SK-N-SH (cell line): ENCODE measurements at regions not wholly inside any gene's neighbourhood (a gene's known extent, or its start where the extent isn't known, plus 50 kb on each side); places are given as distances from the start of the nearest gene placed in this dataset.

Source experiments
- EP300 ChIP-seq, 2 experiments: IDR thresholded peaks; 2 replicates each; pipeline versions ENCODE4 v1.4.0 to v1.6.1; 2012; ENCODE audit warnings: borderline replicate concordance in 1 of 2, low read depth in 1 of 2, low read length in 1 of 2
- GABPA ChIP-seq: IDR thresholded peaks from 2 replicates; pipeline ENCODE4 v1.4.0; 2012; ENCODE audit warnings: low read depth, mild to moderate bottlenecking
- IRF3 ChIP-seq: fragments of 150-350 bp; IDR thresholded peaks from 2 replicates; pipeline ENCODE4 v1.6.1; 2016; ENCODE audit warnings: mild to moderate bottlenecking, low read depth, low read length
- MEF2A ChIP-seq: IDR thresholded peaks from 2 replicates; pipeline ENCODE4 v1.4.0; 2012; ENCODE audit warnings: low read depth, borderline replicate concordance
- MXI1 ChIP-seq: IDR thresholded peaks from 2 replicates; pipeline ENCODE4 v1.6.1; 2012; ENCODE audit warnings: mild to moderate bottlenecking, low read depth, low read length, improper control_type of control experiment
- POLR2AphosphoS5 ChIP-seq: IDR thresholded peaks from 2 replicates; pipeline ENCODE4 v1.6.1; 2012; ENCODE audit warnings: low read depth, low read length
- REST ChIP-seq: IDR thresholded peaks from 2 replicates; pipeline ENCODE4 v1.6.1; 2012; ENCODE audit warnings: mild to moderate bottlenecking, low read depth, low read length, moderate library complexity
- RFX5 ChIP-seq: IDR thresholded peaks from 2 replicates; pipeline ENCODE4 v1.6.1; 2012; ENCODE audit warnings: mild to moderate bottlenecking, improper control_type of control experiment, low read length
- RXRA ChIP-seq: IDR thresholded peaks from 2 replicates; pipeline ENCODE4 v1.4.0; 2012; ENCODE audit warnings: low read depth, mild to moderate bottlenecking, borderline replicate concordance
- TAF1 ChIP-seq: IDR thresholded peaks from 2 replicates; pipeline ENCODE4 v1.6.1; 2012; ENCODE audit warnings: low read depth, mild to moderate bottlenecking, low read length, moderate library complexity, borderline replicate concordance
- YY1 ChIP-seq: IDR thresholded peaks from 2 replicates; pipeline ENCODE4 v1.4.0; 2012; ENCODE audit warnings: low read depth, mild to moderate bottlenecking
- TF ChIP-seq, protein P1 (sequence below): fragments of 200-600 bp; sonication (generic); IDR thresholded peaks from 2 replicates; pipeline ENCODE4 v1.6.1; 2017; ENCODE audit warnings: antibody characterized with exemption, mild to moderate bottlenecking, moderate library complexity
- TF ChIP-seq, protein P2 (sequence below): IDR thresholded peaks from 2 replicates; pipeline ENCODE4 v1.4.0; 2012; ENCODE audit warnings: low read depth
- TF ChIP-seq, protein P3 (sequence below): fragments of 150-350 bp; IDR thresholded peaks from 2 replicates; pipeline ENCODE4 v1.6.1; 2017; ENCODE audit warnings: antibody characterized with exemption, low read length, low read depth, borderline replicate concordance

DNA sequence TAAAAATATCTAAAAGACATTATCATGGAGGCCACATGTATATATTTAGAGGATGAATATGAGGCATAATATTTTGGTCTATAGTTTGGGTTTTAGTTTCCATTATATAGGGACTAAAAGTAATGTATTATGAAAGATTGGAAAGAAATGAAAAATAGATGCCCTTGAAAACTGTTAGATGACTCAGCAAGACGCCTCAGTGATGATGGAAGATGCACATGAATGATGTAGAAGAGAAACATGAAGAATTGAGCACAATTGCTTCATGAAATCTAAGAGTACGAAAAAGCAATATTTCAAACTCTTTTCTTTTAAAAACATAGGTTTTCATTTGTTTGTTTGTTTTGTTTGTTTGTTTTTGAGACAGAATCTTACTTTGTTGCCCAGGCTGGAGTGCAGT lies 89.8 kb downstream of the ARL4A start:
- TF ChIP-seq, protein P1, sequence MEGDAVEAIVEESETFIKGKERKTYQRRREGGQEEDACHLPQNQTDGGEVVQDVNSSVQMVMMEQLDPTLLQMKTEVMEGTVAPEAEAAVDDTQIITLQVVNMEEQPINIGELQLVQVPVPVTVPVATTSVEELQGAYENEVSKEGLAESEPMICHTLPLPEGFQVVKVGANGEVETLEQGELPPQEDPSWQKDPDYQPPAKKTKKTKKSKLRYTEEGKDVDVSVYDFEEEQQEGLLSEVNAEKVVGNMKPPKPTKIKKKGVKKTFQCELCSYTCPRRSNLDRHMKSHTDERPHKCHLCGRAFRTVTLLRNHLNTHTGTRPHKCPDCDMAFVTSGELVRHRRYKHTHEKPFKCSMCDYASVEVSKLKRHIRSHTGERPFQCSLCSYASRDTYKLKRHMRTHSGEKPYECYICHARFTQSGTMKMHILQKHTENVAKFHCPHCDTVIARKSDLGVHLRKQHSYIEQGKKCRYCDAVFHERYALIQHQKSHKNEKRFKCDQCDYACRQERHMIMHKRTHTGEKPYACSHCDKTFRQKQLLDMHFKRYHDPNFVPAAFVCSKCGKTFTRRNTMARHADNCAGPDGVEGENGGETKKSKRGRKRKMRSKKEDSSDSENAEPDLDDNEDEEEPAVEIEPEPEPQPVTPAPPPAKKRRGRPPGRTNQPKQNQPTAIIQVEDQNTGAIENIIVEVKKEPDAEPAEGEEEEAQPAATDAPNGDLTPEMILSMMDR = no peak
- no peak for TF ChIP-seq MXI1
- no peak for TF ChIP-seq RFX5
- TF ChIP-seq IRF3 = no peak
- TF ChIP-seq GABPA = no peak
- TF ChIP-seq, protein P2, sequence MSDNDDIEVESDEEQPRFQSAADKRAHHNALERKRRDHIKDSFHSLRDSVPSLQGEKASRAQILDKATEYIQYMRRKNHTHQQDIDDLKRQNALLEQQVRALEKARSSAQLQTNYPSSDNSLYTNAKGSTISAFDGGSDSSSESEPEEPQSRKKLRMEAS = no peak
- TF ChIP-seq EP300 (IDR thresholded peaks at IDR 0.05; ENCODE audit: borderline replicate concordance in 1 of 2, low read depth in 1 of 2, low read length in 1 of 2) = no peak
- TF ChIP-seq REST = no peak
- TF ChIP-seq POLR2AphosphoS5 = no peak
- TF ChIP-seq, protein P3, sequence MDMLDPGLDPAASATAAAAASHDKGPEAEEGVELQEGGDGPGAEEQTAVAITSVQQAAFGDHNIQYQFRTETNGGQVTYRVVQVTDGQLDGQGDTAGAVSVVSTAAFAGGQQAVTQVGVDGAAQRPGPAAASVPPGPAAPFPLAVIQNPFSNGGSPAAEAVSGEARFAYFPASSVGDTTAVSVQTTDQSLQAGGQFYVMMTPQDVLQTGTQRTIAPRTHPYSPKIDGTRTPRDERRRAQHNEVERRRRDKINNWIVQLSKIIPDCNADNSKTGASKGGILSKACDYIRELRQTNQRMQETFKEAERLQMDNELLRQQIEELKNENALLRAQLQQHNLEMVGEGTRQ = no peak
- no peak for TF ChIP-seq RXRA
- no peak for TF ChIP-seq YY1
- no peak for TF ChIP-seq TAF1
- TF ChIP-seq MEF2A = no peak
